ENCODE measurements at regions not wholly inside any gene's neighbourhood (a gene's known extent, or its start where the extent isn't known, plus 50 kb on each side); places are given as distances from the start of the nearest gene placed in this dataset.
"Not testable (repeated sequence)": the region's sequence is repeated elsewhere in the genome, so short reads cannot be mapped to it uniquely, and the experiment has no call there.

- DNase-seq, result no peak
Measured at GRCh38 chr6:81451787-81452186, 300.7 kb downstream of the TENT5A start.

GRCh38 chr6:81450180-81450579 is 302.3 kb downstream of the TENT5A start:
- no peak for DNase-seq

GRCh38 chr6:81446509-81446908 is 306.0 kb downstream of the TENT5A start:
- no peak for DNase-seq

GRCh38 chr6:81439417-81439816 is 313.1 kb downstream of the TENT5A start:
- no peak for DNase-seq

GRCh38 chr6:81436990-81437389 is 315.5 kb downstream of the TENT5A start:
- DNase-seq, result no peak

- no peak for DNase-seq
Measured at GRCh38 chr6:81413306-81413705, 339.2 kb downstream of the TENT5A start.

GRCh38 chr6:81401970-81402690 is 350.4 kb downstream of the TENT5A start:
- DNase-seq, result no peak

GRCh38 chr6:81396916-81397315 is 355.6 kb downstream of the TENT5A start:
- DNase-seq, result no peak

- no peak for DNase-seq
Measured at GRCh38 chr6:81387163-81387562, 365.3 kb downstream of the TENT5A start.

GRCh38 chr6:81384921-81385320 is 367.6 kb downstream of the TENT5A start:
- no peak for DNase-seq

GRCh38 chr6:81383472-81383871 is 369.0 kb downstream of the TENT5A start:
- no peak for DNase-seq

GRCh38 chr6:81382852-81383251 is 369.6 kb downstream of the TENT5A start:
- DNase-seq, result no peak

GRCh38 chr6:81381382-81381916 is 371.0 kb downstream of the TENT5A start:
- DNase-seq, result no peak

- DNase-seq, result no peak
Measured at GRCh38 chr6:81380718-81381338, 371.7 kb downstream of the TENT5A start.

- no peak for DNase-seq
Measured at GRCh38 chr6:81376745-81377144, 375.7 kb downstream of the TENT5A start.

GRCh38 chr6:81373414-81373813 is 379.1 kb downstream of the TENT5A start:
- no peak for DNase-seq

GRCh38 chr6:81371930-81372329 is 380.6 kb downstream of the TENT5A start:
- no peak for DNase-seq

- DNase-seq, result no peak
Measured at GRCh38 chr6:81366972-81367371, 385.5 kb downstream of the TENT5A start.

- no peak for DNase-seq
Measured at GRCh38 chr6:81362246-81362645, 390.2 kb downstream of the TENT5A start.

- DNase-seq, result no peak
Measured at GRCh38 chr6:81353262-81353661, 399.2 kb downstream of the TENT5A start.

GRCh38 chr6:81344026-81344425 is 408.5 kb downstream of the TENT5A start:
- DNase-seq, result not testable (repeated sequence)

- DNase-seq, result no peak
Measured at GRCh38 chr6:81340946-81341345, 411.5 kb downstream of the TENT5A start.

GRCh38 chr6:81331526-81331925 is 421.0 kb downstream of the TENT5A start:
- no peak for DNase-seq

GRCh38 chr6:81328700-81329099 is 423.8 kb downstream of the TENT5A start:
- no peak for DNase-seq
